Tibial artery (tissue), 4 donors: ENCODE measurements at regions not wholly inside any gene's neighbourhood (a gene's known extent, or its start where the extent isn't known, plus 50 kb on each side); places are given as distances from the start of the nearest gene placed in this dataset.
"Not testable (repeated sequence)": the region's sequence is repeated elsewhere in the genome, so short reads cannot be mapped to it uniquely, and the experiment has no call there.

ENCODE experiments used
- DNase-seq, 2 donors: peaks; one replicate each; pipeline ENCODE4 v3.0.0-alpha.2; 2019
- H3K27ac ChIP-seq, 2 donors: fragments of 200-600 bp; sonication (generic) in 1 of 2; 1 replicate in 1 of 2; 2 replicates in 1 of 2; pipeline ENCODE4 v1.5.1; 2018 to 2019; ENCODE audit warnings: mild to moderate bottlenecking in 1 of 2
- H3K27me3 ChIP-seq, 2 donors: fragments of 200-600 bp; sonication (generic) in 1 of 2; one replicate each; pipeline versions ENCODE4 v1.5.1 to v1.6.0; 2016 to 2019
- H3K36me3 ChIP-seq, 3 donors: fragments of 200-600 bp; sonication (generic) in 2 of 3; one replicate each; pipeline ENCODE4 v1.5.1; 2016 to 2019; ENCODE audit warnings: mild to moderate bottlenecking in 2 of 3
- H3K4me1 ChIP-seq, 4 donors: fragments of 200-600 bp; sonication (generic) in 2 of 4; 1 replicate in 3 of 4; 2 replicates in 1 of 4; pipeline ENCODE4 v1.5.1; 2016 to 2019
- H3K4me3 ChIP-seq, 2 donors: fragments of 200-600 bp; sonication (generic) in 1 of 2; 1 replicate in 1 of 2; 2 replicates in 1 of 2; pipeline ENCODE4 v1.5.1; 2018 to 2019; ENCODE audit warnings: mild to moderate bottlenecking in 2 of 2
- H3K9me3 ChIP-seq, 3 donors: fragments of 200-600 bp; sonication (generic) in 1 of 3; one replicate each; pipeline ENCODE4 v1.5.1; 2016 to 2019
- CTCF ChIP-seq, 2 experiments: fragments of 200-600 bp in 1 of 2; fragments of 450-650 bp in 1 of 2; IDR thresholded peaks; one replicate each; pipeline ENCODE4 v1.5.1; 2017 to 2019; ENCODE audit warnings: antibody characterized with exemption in 2 of 2, mild to moderate bottlenecking in 1 of 2, moderate library complexity in 1 of 2
- intact Hi-C: fragments of 100-400 bp; cut with DNase I; formaldehyde crosslinking; loops from one replicate; pipeline ENCODE4 v1.15.0; 2023; ENCODE audit warnings: low total_unique reads

- no peak for DNase-seq
- H3K27me3 ChIP-seq, result no peaks in the 10 kb centered on the region
- intact Hi-C loops, result no loop called here
- no peaks in the 10 kb centered on the region for H3K9me3 ChIP-seq
- no peak overlapping the region for H3K4me3 ChIP-seq
- H3K4me1 ChIP-seq, result no peaks in the 10 kb centered on the region
- no peaks in the 10 kb centered on the region for H3K36me3 ChIP-seq
- no peak for TF ChIP-seq CTCF (IDR thresholded peaks at IDR 0.05)
- H3K27ac ChIP-seq, result no peak overlapping the region
Observed at GRCh38 chr9:73412874-73413273, 261.2 kb downstream of the ANXA1 start.

GRCh38 chr9:73423891-73424290 lies 272.2 kb downstream of the ANXA1 start:
- no peak for DNase-seq
- no peaks in the 10 kb centered on the region for H3K27me3 ChIP-seq
- H3K36me3 ChIP-seq, result no peaks in the 10 kb centered on the region
- no peaks in the 10 kb centered on the region for H3K4me1 ChIP-seq
- TF ChIP-seq CTCF (IDR thresholded peaks at IDR 0.05), result no peak
- no peak overlapping the region for H3K4me3 ChIP-seq
- intact Hi-C loops, result no loop called here
- H3K27ac ChIP-seq, result no peak overlapping the region
- no peaks in the 10 kb centered on the region for H3K9me3 ChIP-seq

GRCh38 chr9:73426269-73426668 lies 274.6 kb downstream of the ANXA1 start:
- no peaks in the 10 kb centered on the region for H3K27me3 ChIP-seq
- no peak for TF ChIP-seq CTCF (IDR thresholded peaks at IDR 0.05)

GRCh38 chr9:73434826-73435225 lies 283.2 kb downstream of the ANXA1 start:
- intact Hi-C loops, result no loop called here
- Histone ChIP-seq H3K36me3 (no peaks in the 10 kb centered on the region), H3K27me3 (no peaks in the 10 kb centered on the region), H3K9me3 (no peaks in the 10 kb centered on the region), H3K27ac (no peak overlapping the region), H3K4me3 (no peak overlapping the region), H3K4me1 (peaks cover 0 to 12% (median 0%) of the 10 kb centered on the region in 4 donors)
- no peak for DNase-seq
- TF ChIP-seq CTCF (IDR thresholded peaks at IDR 0.05), result no peak

More at GRCh38 chr9:73426269-73426668, 274.6 kb downstream of the ANXA1 start:
- Histone ChIP-seq H3K4me3 (no peak overlapping the region), H3K9me3 (no peaks in the 10 kb centered on the region), H3K27ac (no peak overlapping the region), H3K4me1 (no peaks in the 10 kb centered on the region), H3K36me3 (no peaks in the 10 kb centered on the region)
- no peak for DNase-seq
- intact Hi-C loops, result no loop called here

GRCh38 chr9:73437758-73438157 lies 286.1 kb downstream of the ANXA1 start:
- Histone ChIP-seq H3K4me1 (peaks cover 0 to 12% (median 0%) of the 10 kb centered on the region in 4 donors), H3K4me3 (no peak overlapping the region), H3K36me3 (no peaks in the 10 kb centered on the region), H3K27me3 (no peaks in the 10 kb centered on the region), H3K9me3 (no peaks in the 10 kb centered on the region), H3K27ac (no peak overlapping the region)
- no peak for DNase-seq
- intact Hi-C loops, result no loop called here
- no peak for TF ChIP-seq CTCF (IDR thresholded peaks at IDR 0.05)

GRCh38 chr9:73439839-73440238 lies 288.2 kb downstream of the ANXA1 start:
- H3K9me3 ChIP-seq, intact Hi-C loops, H3K4me3 ChIP-seq: not testable (repeated sequence)

More at GRCh38 chr9:73439839-73440238, 288.2 kb downstream of the ANXA1 start:
- H3K27me3 ChIP-seq, DNase-seq, H3K36me3 ChIP-seq, H3K27ac ChIP-seq: not testable (repeated sequence)
- H3K4me1 ChIP-seq, result peaks cover 0 to 12% (median 0%) of the 10 kb centered on the region in 4 donors
